ENCODE measurements at regions not wholly inside any gene's neighbourhood (a gene's known extent, or its start where the extent isn't known, plus 50 kb on each side); places are given as distances from the start of the nearest gene placed in this dataset.

GRCh38 chr9:121582641-121583040, 68.8 kb upstream of the DAB2IP start:
- TF ChIP-seq PAX5 (IDR thresholded peaks at IDR 0.05; ENCODE audit: insufficient read depth, low read length, severe bottlenecking) (no peak), TAF1 (IDR thresholded peaks at IDR 0.05; ENCODE audit: low read depth, low read length) (no peak)
